ENCODE measurements at regions not wholly inside any gene's neighbourhood (a gene's known extent, or its start where the extent isn't known, plus 50 kb on each side); places are given as distances from the start of the nearest gene placed in this dataset.

DNA sequence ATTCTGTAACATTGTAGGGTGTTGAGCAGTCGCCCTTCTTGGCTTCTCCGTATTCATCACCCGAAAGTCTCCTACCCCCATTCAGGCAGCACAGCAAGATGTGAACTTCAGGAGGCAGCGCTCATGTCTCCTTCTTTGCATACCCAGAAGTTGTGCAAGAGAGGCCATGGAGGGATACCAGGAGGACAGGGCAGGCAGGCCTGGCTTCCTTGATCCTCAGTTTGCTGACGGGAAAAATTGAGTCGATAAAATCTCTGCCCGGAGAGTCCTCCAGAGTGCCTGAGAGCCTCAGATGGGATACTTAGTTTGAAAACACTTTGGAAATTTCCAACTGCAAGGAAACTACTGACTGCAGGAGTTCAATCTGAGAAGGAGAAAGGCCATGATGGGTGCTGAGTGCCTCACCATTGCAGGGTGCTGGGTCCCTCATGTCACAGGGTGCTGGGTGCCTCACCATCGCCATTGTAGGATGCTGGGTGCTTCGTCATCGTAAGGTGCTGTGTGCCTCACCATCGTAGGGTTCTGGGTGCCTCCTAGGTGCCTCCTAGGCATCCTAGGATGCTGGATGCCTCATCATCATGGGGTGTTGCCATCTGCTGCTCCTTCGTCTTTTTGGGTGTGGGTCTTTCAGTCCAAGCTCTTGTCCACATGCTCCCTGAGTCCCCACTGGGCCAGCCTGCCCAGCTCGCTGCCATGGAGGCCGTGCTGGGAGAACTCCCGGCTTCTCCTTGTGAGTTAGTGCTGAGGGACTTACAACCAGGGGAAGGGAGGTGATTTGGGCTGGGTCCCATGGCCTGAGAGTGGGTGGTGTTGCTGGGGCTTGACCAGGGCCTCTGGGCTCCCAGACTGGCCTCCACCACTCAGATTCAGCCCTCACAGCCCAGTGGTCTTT, 162.4 kb downstream of the DDX1 start:
- Histone ChIP-seq H3K27me3 (no peaks in the 10 kb centered on the region), H3K36me3 (no peaks in the 10 kb centered on the region), H3K4me3 (no peak overlapping the region), H3K4me1 (peaks cover 0 to 20% (median 15%) of the 10 kb centered on the region in 4 donors), H3K9me3 (no peaks in the 10 kb centered on the region), H3K27ac (no peak overlapping the region)
- DNase-seq, result no peak
- 92 to 94% methylated on average over 15 of the region's 15 CpGs for WGBS, 2 donors
- intact Hi-C loops (cut with DNase I), result no loop called here
- no peak for TF ChIP-seq POLR2A (IDR thresholded peaks at IDR 0.05)
- TF ChIP-seq CTCF (IDR thresholded peaks at IDR 0.05), result no peak
- TF ChIP-seq POLR2AphosphoS5 (IDR thresholded peaks at IDR 0.05), result no peak
- TF ChIP-seq EP300 (IDR thresholded peaks at IDR 0.05), result no peak

GRCh38 chr2:15754703-15755099, 163.0 kb downstream of the DDX1 start:
- no peaks in the 10 kb centered on the region for H3K36me3 ChIP-seq
- H3K9me3 ChIP-seq, result no peaks in the 10 kb centered on the region
- H3K27me3 ChIP-seq, result no peaks in the 10 kb centered on the region
- no peak for DNase-seq
- peaks cover 0 to 13% (median 10%) of the 10 kb centered on the region in 4 donors for H3K4me1 ChIP-seq
- WGBS, 2 donors, result 47 to 85% methylated on average over 5 of the region's 5 CpGs
- TF ChIP-seq POLR2A (IDR thresholded peaks at IDR 0.05), result no peak
- no peak for TF ChIP-seq POLR2AphosphoS5 (IDR thresholded peaks at IDR 0.05)
- no peak for TF ChIP-seq CTCF (IDR thresholded peaks at IDR 0.05)
- no peak for TF ChIP-seq EP300 (IDR thresholded peaks at IDR 0.05)
- H3K27ac ChIP-seq, result no peak overlapping the region
- H3K4me3 ChIP-seq, result no peak overlapping the region
- intact Hi-C loops (cut with DNase I), result no loop called here

GRCh38 chr2:15755528-15755927, 163.9 kb downstream of the DDX1 start:
- intact Hi-C loops (cut with DNase I), result no loop called here
- no peak overlapping the region for H3K27ac ChIP-seq
- 91 to 92% methylated on average over 2 of the region's 2 CpGs for WGBS, 2 donors
- H3K36me3 ChIP-seq, result no peaks in the 10 kb centered on the region
- TF ChIP-seq CTCF (IDR thresholded peaks at IDR 0.05) (no peak), EP300 (IDR thresholded peaks at IDR 0.05) (no peak), POLR2A (IDR thresholded peaks at IDR 0.05) (no peak), POLR2AphosphoS5 (IDR thresholded peaks at IDR 0.05) (no peak)
- no peaks in the 10 kb centered on the region for H3K27me3 ChIP-seq
- no peak for DNase-seq
- H3K4me1 ChIP-seq, result peaks cover 0 to 5% (median 2%) of the 10 kb centered on the region in 4 donors
- H3K4me3 ChIP-seq, result no peak overlapping the region
- no peaks in the 10 kb centered on the region for H3K9me3 ChIP-seq

DNA sequence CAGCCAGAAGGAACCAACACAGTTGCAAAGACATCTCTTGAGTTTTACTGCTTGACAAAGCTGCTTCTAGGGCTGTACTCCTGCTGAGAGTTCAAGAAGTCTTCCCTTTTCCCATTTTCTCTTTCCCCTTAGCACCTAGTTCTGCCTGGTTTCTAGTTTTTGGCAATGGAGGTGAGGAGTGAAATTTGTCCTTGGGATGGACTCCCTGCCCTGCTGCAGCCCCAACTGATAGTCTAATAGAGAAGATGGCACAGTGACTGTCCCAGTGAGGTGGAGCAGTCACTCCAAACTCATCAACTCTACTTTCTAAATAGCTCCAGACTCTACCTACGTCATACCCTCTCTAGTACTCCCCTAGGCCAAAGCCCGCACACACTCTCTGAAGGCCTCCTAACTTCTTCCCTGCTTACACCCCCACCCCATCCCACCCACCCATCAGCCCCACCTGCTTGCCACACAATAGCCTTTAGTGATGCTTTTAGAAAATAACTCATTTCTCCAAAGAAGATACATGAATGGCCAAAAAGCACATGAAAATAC, 164.4 kb downstream of the DDX1 start:
- H3K9me3 ChIP-seq, result no peaks in the 10 kb centered on the region
- H3K36me3 ChIP-seq, result no peaks in the 10 kb centered on the region
- no peak for TF ChIP-seq EP300 (IDR thresholded peaks at IDR 0.05)
- TF ChIP-seq POLR2AphosphoS5 (IDR thresholded peaks at IDR 0.05), result no peak
- TF ChIP-seq POLR2A (IDR thresholded peaks at IDR 0.05), result no peak
- no peak for TF ChIP-seq CTCF (IDR thresholded peaks at IDR 0.05)
- no peaks in the 10 kb centered on the region for H3K4me1 ChIP-seq
- 90 to 94% methylated on average over 2 of the region's 2 CpGs for WGBS, 2 donors
- DNase-seq, result no peak
- no peak overlapping the region for H3K27ac ChIP-seq
- no peaks in the 10 kb centered on the region for H3K27me3 ChIP-seq
- no peak overlapping the region for H3K4me3 ChIP-seq
- intact Hi-C loops (cut with DNase I), result no loop called here

Measured in sigmoid colon (tissue), 6 donors.